Fibroblast of the aortic adventitia (primary cell): ENCODE measurements at regions not wholly inside any gene's neighbourhood (a gene's known extent, or its start where the extent isn't known, plus 50 kb on each side); places are given as distances from the start of the nearest gene placed in this dataset.

ENCODE experiments used
- DNase-seq: peaks from one replicate; pipeline ENCODE4 v3.0.0-alpha.2; 2010; ENCODE audit warnings: low read depth
- H3K4me3 ChIP-seq: 2 replicates; pipeline ENCODE4 v1.5.1; 2011; ENCODE audit warnings: low read depth, mild to moderate bottlenecking, control low read depth, low read length, moderate library complexity
- TF ChIP-seq, protein P1 (sequence below): IDR thresholded peaks from 2 replicates; pipeline ENCODE4 v1.5.1; 2011; ENCODE audit warnings: mild to moderate bottlenecking, low read length, control low read depth, inconsistent platforms; ENCODE audit not compliant: insufficient read depth

- TF ChIP-seq, protein P1, sequence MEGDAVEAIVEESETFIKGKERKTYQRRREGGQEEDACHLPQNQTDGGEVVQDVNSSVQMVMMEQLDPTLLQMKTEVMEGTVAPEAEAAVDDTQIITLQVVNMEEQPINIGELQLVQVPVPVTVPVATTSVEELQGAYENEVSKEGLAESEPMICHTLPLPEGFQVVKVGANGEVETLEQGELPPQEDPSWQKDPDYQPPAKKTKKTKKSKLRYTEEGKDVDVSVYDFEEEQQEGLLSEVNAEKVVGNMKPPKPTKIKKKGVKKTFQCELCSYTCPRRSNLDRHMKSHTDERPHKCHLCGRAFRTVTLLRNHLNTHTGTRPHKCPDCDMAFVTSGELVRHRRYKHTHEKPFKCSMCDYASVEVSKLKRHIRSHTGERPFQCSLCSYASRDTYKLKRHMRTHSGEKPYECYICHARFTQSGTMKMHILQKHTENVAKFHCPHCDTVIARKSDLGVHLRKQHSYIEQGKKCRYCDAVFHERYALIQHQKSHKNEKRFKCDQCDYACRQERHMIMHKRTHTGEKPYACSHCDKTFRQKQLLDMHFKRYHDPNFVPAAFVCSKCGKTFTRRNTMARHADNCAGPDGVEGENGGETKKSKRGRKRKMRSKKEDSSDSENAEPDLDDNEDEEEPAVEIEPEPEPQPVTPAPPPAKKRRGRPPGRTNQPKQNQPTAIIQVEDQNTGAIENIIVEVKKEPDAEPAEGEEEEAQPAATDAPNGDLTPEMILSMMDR: no peak
- peak; percentile 83 for DNase-seq
- no peak overlapping the region for H3K4me3 ChIP-seq
Measured at GRCh38 chr9:11946531-11946930, 746.7 kb upstream of the TYRP1 start.

DNA sequence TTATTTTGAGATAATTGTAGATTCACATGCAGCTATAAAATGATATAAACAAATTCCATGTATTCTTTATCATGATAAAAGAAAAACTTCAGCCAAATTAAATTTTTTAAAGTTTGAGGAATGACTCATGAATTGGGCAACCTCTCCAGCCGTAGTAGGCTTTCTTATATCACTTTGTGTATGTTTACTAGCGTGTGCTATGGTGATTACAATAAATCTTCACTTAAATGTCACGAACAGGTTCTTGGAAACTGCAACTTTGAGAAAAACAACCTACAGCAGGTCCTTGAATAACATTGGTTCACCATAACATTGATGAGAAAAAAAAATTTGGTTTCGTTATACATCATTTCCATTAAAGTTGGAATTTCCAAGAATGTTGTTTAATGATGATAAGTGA, 730.9 kb upstream of the TYRP1 start:
- H3K4me3 ChIP-seq: no peak overlapping the region
- peak; percentile 44 for DNase-seq
- TF ChIP-seq, protein P1: no peak

GRCh38 chr9:11966786-11967185, 726.4 kb upstream of the TYRP1 start:
- no peak for DNase-seq
- no peak overlapping the region for H3K4me3 ChIP-seq
- TF ChIP-seq, protein P1: no peak

DNA sequence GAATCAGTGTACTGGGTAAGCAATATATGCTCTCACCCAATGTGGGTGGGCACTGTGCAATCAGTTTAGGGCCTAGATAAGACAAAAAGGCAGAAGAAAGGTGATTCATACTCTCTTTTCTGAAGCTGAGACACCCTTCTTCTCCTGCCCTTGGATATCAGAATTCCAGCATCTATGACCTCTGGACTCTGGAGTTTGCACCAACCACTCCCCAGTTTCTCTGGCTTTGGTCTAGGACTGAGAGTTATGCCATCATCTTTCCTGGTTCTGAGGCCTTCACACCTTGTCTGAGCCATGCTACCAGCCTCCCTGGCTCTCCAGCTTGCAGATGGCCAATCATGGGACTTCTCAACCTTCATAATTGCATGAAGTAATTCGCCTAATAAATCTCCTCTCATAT, 724.6 kb upstream of the TYRP1 start:
- DNase-seq: no peak
- no peak overlapping the region for H3K4me3 ChIP-seq
- TF ChIP-seq, protein P1: no peak

- DNase-seq: peak; percentile 70
- H3K4me3 ChIP-seq: no peak overlapping the region
- TF ChIP-seq, protein P1: no peak
Measured at GRCh38 chr9:11973011-11973410, 720.2 kb upstream of the TYRP1 start.

- DNase-seq: no peak
- TF ChIP-seq, protein P1: no peak
- no peak overlapping the region for H3K4me3 ChIP-seq
Measured at GRCh38 chr9:11973511-11973910, 719.7 kb upstream of the TYRP1 start.

GRCh38 chr9:11992866-11993265, 700.3 kb upstream of the TYRP1 start:
- TF ChIP-seq, protein P1: no peak
- no peak for DNase-seq
- H3K4me3 ChIP-seq: no peak overlapping the region
